ENCODE measurements at regions not wholly inside any gene's neighbourhood (a gene's known extent, or its start where the extent isn't known, plus 50 kb on each side); places are given as distances from the start of the nearest gene placed in this dataset.

GRCh38 chr6:80974579-80974978 lies 777.9 kb downstream of the TENT5A start:
- Mint-ChIP-seq H3K4me1 (ENCODE audit: low read depth, unreplicated experiment) (no peaks in the 10 kb centered on the region), H3K27me3 (ENCODE audit: unreplicated experiment) (no peaks in the 10 kb centered on the region), H3K4me3 (ENCODE audit: low read depth, unreplicated experiment) (no peak overlapping the region), H3K27ac (ENCODE audit: unreplicated experiment) (no peak overlapping the region), H3K36me3 (ENCODE audit: insufficient read depth, unreplicated experiment) (no peaks in the 10 kb centered on the region), H3K9me3 (ENCODE audit: low read depth, unreplicated experiment) (peaks cover 10% of the 10 kb centered on the region)
- intact Hi-C loops (cut with micrococcal nuclease; ENCODE audit: unreplicated experiment) = no loop called here
- DNase-seq = no peak
- BruUV-seq (replicated peaks) = no TSS peak
- no peak for TF ChIP-seq CTCF (IDR thresholded peaks at IDR 0.05; ENCODE audit: unreplicated experiment)
- CTCF ChIA-PET = no interaction called here

GRCh38 chr6:80969439-80969838 lies 783.0 kb downstream of the TENT5A start:
- Mint-ChIP-seq H3K36me3 (ENCODE audit: insufficient read depth, unreplicated experiment) (no peaks in the 10 kb centered on the region), H3K9me3 (ENCODE audit: low read depth, unreplicated experiment) (peaks cover 2% of the 10 kb centered on the region), H3K27me3 (ENCODE audit: unreplicated experiment) (no peaks in the 10 kb centered on the region), H3K27ac (ENCODE audit: unreplicated experiment) (no peak overlapping the region), H3K4me3 (ENCODE audit: low read depth, unreplicated experiment) (no peak overlapping the region), H3K4me1 (ENCODE audit: low read depth, unreplicated experiment) (no peaks in the 10 kb centered on the region)
- BruUV-seq (replicated peaks) = no TSS peak
- no peak for TF ChIP-seq CTCF (IDR thresholded peaks at IDR 0.05; ENCODE audit: unreplicated experiment)
- DNase-seq = no peak
- CTCF ChIA-PET = no interaction called here
- intact Hi-C loops (cut with micrococcal nuclease; ENCODE audit: unreplicated experiment) = no loop called here

DNA sequence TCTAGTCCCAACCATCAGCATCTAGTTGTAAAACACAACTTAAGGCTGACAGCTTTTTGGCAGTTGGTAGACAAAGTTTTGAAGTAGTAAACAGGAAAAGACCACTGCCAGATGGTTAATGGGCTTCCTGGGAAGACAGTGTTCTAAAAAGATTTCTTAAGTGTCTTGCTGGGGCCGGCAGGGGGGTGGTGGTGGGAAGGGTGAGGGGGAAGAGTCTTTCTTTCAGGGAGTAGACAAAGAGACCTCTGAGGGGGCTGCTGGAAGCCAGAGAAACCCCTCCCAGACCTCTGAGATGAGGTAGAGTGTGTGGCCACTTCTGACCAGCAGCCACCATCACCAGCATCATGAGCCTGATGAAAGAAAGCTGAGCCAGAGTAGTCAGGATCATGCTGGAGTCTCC lies 784.9 kb downstream of the TENT5A start:
- DNase-seq = no peak
- H3K4me1 Mint-ChIP-seq (ENCODE audit: low read depth, unreplicated experiment) = no peaks in the 10 kb centered on the region
- no peaks in the 10 kb centered on the region for H3K9me3 Mint-ChIP-seq (ENCODE audit: low read depth, unreplicated experiment)
- BruUV-seq (replicated peaks) = no TSS peak
- CTCF ChIA-PET = interaction anchor here (0.7 kb wide), 1 partner anchor 514 kb away, joined by 3 read pairs; no protein-coding TSS in a partner anchor
- H3K27ac Mint-ChIP-seq (ENCODE audit: unreplicated experiment) = no peak overlapping the region
- no peaks in the 10 kb centered on the region for H3K36me3 Mint-ChIP-seq (ENCODE audit: insufficient read depth, unreplicated experiment)
- H3K27me3 Mint-ChIP-seq (ENCODE audit: unreplicated experiment) = no peaks in the 10 kb centered on the region
- TF ChIP-seq CTCF (IDR thresholded peaks at IDR 0.05; ENCODE audit: unreplicated experiment) = no peak
- no peak overlapping the region for H3K4me3 Mint-ChIP-seq (ENCODE audit: low read depth, unreplicated experiment)
- intact Hi-C loops (cut with micrococcal nuclease; ENCODE audit: unreplicated experiment) = no loop called here

DNA sequence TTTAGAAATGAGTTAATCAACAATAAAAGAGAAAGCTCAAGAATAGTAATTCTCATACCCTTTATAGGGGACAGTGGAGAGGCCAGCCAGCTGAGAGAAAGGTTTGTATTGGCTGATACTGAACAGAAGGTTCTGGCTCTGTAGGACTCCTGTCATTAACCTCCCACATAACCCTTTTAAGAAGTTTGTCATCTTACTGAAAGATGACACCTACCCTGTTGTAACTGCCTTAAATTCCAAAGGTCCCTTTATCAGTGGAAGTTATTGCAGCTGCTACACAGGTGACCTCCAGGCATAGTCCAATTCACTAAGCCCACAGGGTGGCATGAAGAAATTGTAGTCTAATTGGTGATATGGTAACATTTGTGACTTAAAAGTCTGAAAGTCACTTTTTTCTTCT lies 790.1 kb downstream of the TENT5A start:
- no peaks in the 10 kb centered on the region for H3K9me3 Mint-ChIP-seq (ENCODE audit: low read depth, unreplicated experiment)
- CTCF ChIA-PET = no interaction called here
- H3K4me3 Mint-ChIP-seq (ENCODE audit: low read depth, unreplicated experiment) = no peak overlapping the region
- no peak for TF ChIP-seq CTCF (IDR thresholded peaks at IDR 0.05; ENCODE audit: unreplicated experiment)
- no peak overlapping the region for H3K27ac Mint-ChIP-seq (ENCODE audit: unreplicated experiment)
- BruUV-seq (replicated peaks) = no TSS peak
- H3K27me3 Mint-ChIP-seq (ENCODE audit: unreplicated experiment) = no peaks in the 10 kb centered on the region
- no peaks in the 10 kb centered on the region for H3K36me3 Mint-ChIP-seq (ENCODE audit: insufficient read depth, unreplicated experiment)
- no peak for DNase-seq
- H3K4me1 Mint-ChIP-seq (ENCODE audit: low read depth, unreplicated experiment) = no peaks in the 10 kb centered on the region
- intact Hi-C loops (cut with micrococcal nuclease; ENCODE audit: unreplicated experiment) = no loop called here

DNA sequence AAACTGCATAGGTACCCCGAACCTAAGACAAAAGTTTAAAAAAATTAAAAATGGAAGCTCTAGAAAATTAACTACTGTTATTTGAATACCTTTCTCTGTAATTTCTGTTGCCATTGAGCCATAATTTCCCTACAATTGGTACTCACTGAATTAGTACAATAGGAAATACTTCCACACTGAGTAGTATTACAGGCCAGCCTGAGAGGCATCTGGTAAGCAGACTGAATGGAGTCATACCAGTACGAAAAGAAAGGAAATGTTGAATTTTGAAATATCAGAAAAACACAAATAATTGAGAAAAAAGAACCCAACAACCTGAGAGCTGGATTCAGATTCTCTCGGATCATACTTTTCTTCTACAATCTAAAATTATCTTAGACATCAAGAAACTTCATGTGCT lies 791.3 kb downstream of the TENT5A start:
- BruUV-seq (replicated peaks) = no TSS peak
- H3K4me3 Mint-ChIP-seq (ENCODE audit: low read depth, unreplicated experiment) = no peak overlapping the region
- CTCF ChIA-PET = no interaction called here

More for the DNA sequence above, 791.3 kb downstream of the TENT5A start:
- Mint-ChIP-seq H3K9me3 (ENCODE audit: low read depth, unreplicated experiment) (no peaks in the 10 kb centered on the region), H3K4me1 (ENCODE audit: low read depth, unreplicated experiment) (no peaks in the 10 kb centered on the region), H3K36me3 (ENCODE audit: insufficient read depth, unreplicated experiment) (no peaks in the 10 kb centered on the region), H3K27me3 (ENCODE audit: unreplicated experiment) (no peaks in the 10 kb centered on the region), H3K27ac (ENCODE audit: unreplicated experiment) (no peak overlapping the region)
- intact Hi-C loops (cut with micrococcal nuclease; ENCODE audit: unreplicated experiment) = no loop called here
- TF ChIP-seq CTCF (IDR thresholded peaks at IDR 0.05; ENCODE audit: unreplicated experiment) = no peak
- DNase-seq = no peak

Measured in Calu3 (cell line).